Stomach (tissue), 4 donors: ENCODE measurements at regions not wholly inside any gene's neighbourhood (a gene's known extent, or its start where the extent isn't known, plus 50 kb on each side); places are given as distances from the start of the nearest gene placed in this dataset.

Source experiments
- CTCF ChIP-seq, 7 experiments: fragments of 450-650 bp in 4 of 7; fragments of 200-600 bp in 3 of 7; sonication (generic) in 3 of 7; IDR thresholded peaks; one replicate each; pipeline ENCODE4 v1.5.1; 2016 to 2019; ENCODE audit warnings: antibody characterized with exemption in 7 of 7, control low read depth in 2 of 7, mild to moderate bottlenecking in 1 of 7
- EP300 ChIP-seq: sonication (generic); formaldehyde crosslinking; IDR thresholded peaks from one replicate; pipeline ENCODE4 v1.6.1; 2017; ENCODE audit warnings: antibody characterized with exemption
- POLR2A ChIP-seq, 4 donors: fragments of 450-650 bp; IDR thresholded peaks; one replicate each; pipeline ENCODE4 v1.6.1; 2016; ENCODE audit warnings: antibody characterized with exemption in 4 of 4, control low read depth in 2 of 4, mild to moderate bottlenecking in 1 of 4, moderate library complexity in 1 of 4
- POLR2AphosphoS5 ChIP-seq, 3 donors: sonication (generic); formaldehyde crosslinking; IDR thresholded peaks; one replicate each; pipeline ENCODE4 v1.6.1; 2016; ENCODE audit warnings: antibody characterized with exemption in 3 of 3

GRCh38 chr6:91711518-91711917 is 1124.6 kb upstream of the MAP3K7 start:
- TF ChIP-seq POLR2AphosphoS5 (IDR thresholded peaks at IDR 0.05) = no peak
- no peak for TF ChIP-seq CTCF (IDR thresholded peaks at IDR 0.05)
- TF ChIP-seq POLR2A (IDR thresholded peaks at IDR 0.05) = no peak
- TF ChIP-seq EP300 = no peak
